ENCODE measurements at regions not wholly inside any gene's neighbourhood (a gene's known extent, or its start where the extent isn't known, plus 50 kb on each side); places are given as distances from the start of the nearest gene placed in this dataset.
"Not testable (repeated sequence)": the region's sequence is repeated elsewhere in the genome, so short reads cannot be mapped to it uniquely, and the experiment has no call there.

GRCh38 chr4:72886602-72887001 lies 182.9 kb downstream of the COX18 start:
- no peak overlapping the region for H3K4me3 ChIP-seq
- H3K9me3 ChIP-seq = no peaks in the 10 kb centered on the region
- H3K4me1 ChIP-seq = no peaks in the 10 kb centered on the region
- TF ChIP-seq, protein P1, sequence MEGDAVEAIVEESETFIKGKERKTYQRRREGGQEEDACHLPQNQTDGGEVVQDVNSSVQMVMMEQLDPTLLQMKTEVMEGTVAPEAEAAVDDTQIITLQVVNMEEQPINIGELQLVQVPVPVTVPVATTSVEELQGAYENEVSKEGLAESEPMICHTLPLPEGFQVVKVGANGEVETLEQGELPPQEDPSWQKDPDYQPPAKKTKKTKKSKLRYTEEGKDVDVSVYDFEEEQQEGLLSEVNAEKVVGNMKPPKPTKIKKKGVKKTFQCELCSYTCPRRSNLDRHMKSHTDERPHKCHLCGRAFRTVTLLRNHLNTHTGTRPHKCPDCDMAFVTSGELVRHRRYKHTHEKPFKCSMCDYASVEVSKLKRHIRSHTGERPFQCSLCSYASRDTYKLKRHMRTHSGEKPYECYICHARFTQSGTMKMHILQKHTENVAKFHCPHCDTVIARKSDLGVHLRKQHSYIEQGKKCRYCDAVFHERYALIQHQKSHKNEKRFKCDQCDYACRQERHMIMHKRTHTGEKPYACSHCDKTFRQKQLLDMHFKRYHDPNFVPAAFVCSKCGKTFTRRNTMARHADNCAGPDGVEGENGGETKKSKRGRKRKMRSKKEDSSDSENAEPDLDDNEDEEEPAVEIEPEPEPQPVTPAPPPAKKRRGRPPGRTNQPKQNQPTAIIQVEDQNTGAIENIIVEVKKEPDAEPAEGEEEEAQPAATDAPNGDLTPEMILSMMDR (IDR thresholded peaks at IDR 0.05) = no peak
- TF ChIP-seq POLR2A (IDR thresholded peaks at IDR 0.05) (no peak), EP300 (IDR thresholded peaks at IDR 0.05) (no peak), POLR2AphosphoS5 (IDR thresholded peaks at IDR 0.05) (no peak)
- no peak overlapping the region for H3K27ac ChIP-seq
- WGBS, 2 donors = 91 to 94% methylated on average over 1 of the region's 1 CpG
- DNase-seq = no peak
- intact Hi-C loops (cut with DNase I) = no loop called here
- no peaks in the 10 kb centered on the region for H3K27me3 ChIP-seq
- H3K36me3 ChIP-seq = no peaks in the 10 kb centered on the region

DNA sequence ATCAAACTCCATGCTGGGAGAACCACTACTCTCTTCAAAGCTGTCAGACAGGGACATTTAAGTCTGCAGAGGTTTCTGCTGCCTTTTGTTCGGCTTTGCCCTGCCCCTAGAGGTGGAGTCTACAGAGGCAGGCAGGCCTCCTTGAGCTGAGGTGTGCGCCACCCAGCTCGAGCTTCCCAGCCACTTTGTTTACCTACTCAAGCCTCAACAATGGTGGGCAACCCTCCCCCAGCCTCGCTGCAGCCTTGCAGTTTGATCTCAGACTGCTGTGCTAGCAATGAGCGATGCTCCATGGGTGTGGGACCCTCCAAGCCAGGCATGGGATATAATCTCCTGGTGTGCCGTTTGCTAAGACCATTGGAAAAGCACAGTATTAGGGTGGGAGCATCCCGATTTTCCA lies 185.3 kb downstream of the COX18 start:
- H3K27me3 ChIP-seq; intact Hi-C loops (cut with DNase I); DNase-seq; H3K4me1 ChIP-seq; H3K4me3 ChIP-seq; H3K9me3 ChIP-seq; H3K36me3 ChIP-seq; H3K27ac ChIP-seq: not testable (repeated sequence)
- 83 to 87% methylated on average over 7 of the region's 7 CpGs for WGBS, 2 donors

DNA sequence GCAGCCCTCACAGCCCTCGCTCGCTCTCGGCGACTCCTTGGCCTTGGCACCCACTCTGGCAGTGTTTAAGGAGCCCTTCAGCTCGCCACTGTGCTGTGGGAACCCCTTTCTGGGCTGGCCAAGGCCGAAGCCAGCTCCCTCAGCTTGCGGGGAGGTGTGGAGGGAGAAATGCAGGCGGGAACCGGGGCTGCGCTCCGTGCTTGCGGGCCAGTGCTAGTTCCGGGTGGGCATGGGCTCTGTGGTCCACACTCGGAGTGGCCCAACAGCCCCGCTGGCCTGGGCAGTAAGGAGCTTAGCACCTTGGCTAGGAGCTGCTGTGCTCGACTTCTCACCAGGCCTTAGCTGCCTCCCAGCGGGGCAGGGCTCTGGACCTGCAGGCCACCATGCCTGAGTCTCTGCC lies 192.6 kb downstream of the COX18 start:
- no peaks in the 10 kb centered on the region for H3K4me1 ChIP-seq
- H3K9me3 ChIP-seq = no peaks in the 10 kb centered on the region
- H3K27ac ChIP-seq = no peak overlapping the region
- TF ChIP-seq POLR2A (IDR thresholded peaks at IDR 0.05) = no peak
- TF ChIP-seq, protein P1 (IDR thresholded peaks at IDR 0.05) = no peak
- no peak for TF ChIP-seq POLR2AphosphoS5 (IDR thresholded peaks at IDR 0.05)
- no peak for TF ChIP-seq EP300 (IDR thresholded peaks at IDR 0.05)
- WGBS, 2 donors = 78 to 86% methylated on average over 17 of the region's 17 CpGs
- H3K36me3 ChIP-seq = no peaks in the 10 kb centered on the region
- no peaks in the 10 kb centered on the region for H3K27me3 ChIP-seq
- intact Hi-C loops (cut with DNase I) = no loop called here
- H3K4me3 ChIP-seq = no peak overlapping the region
- DNase-seq = no peak

- H3K9me3 ChIP-seq = no peaks in the 10 kb centered on the region
- no peak overlapping the region for H3K4me3 ChIP-seq
- no peak overlapping the region for H3K27ac ChIP-seq
These were observed 194.0 kb downstream of the COX18 start for GRCh38 chr4:72875545-72875944.

DNA sequence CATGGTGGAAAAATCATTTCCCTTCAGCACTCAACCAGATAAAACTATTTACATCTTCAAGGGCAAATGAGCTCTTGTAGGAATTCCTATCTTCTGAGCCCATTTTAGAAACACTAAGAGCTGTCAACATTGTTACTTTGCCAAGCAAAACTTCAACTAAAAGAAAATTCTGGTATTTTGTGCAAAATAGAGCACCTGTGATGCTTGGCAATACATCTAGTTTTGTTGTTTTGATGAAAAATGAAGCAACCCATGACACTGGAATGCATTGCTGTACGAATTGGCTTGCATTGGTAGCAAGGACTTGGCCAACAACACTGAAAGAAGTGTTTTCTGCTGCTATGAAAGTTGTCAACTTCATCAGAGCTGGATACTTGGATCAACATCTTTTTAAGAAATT lies 194.4 kb downstream of the COX18 start:
- Histone ChIP-seq H3K4me3 (no peak overlapping the region), H3K36me3 (no peaks in the 10 kb centered on the region), H3K9me3 (no peaks in the 10 kb centered on the region), H3K4me1 (no peaks in the 10 kb centered on the region), H3K27me3 (no peaks in the 10 kb centered on the region), H3K27ac (no peak overlapping the region)
- intact Hi-C loops (cut with DNase I) = no loop called here
- no peak for DNase-seq
- WGBS, 2 donors = 17 to 34% methylated on average over 1 of the region's 1 CpG
- TF ChIP-seq POLR2A (IDR thresholded peaks at IDR 0.05) = no peak
- TF ChIP-seq POLR2AphosphoS5 (IDR thresholded peaks at IDR 0.05) = no peak
- TF ChIP-seq EP300 (IDR thresholded peaks at IDR 0.05) = no peak
- TF ChIP-seq, protein P1 (IDR thresholded peaks at IDR 0.05) = no peak

More at GRCh38 chr4:72875545-72875944, 194.0 kb downstream of the COX18 start:
- DNase-seq = no peak
- intact Hi-C loops (cut with DNase I) = no loop called here
- TF ChIP-seq, protein P1 (IDR thresholded peaks at IDR 0.05) = no peak
- TF ChIP-seq POLR2AphosphoS5 (IDR thresholded peaks at IDR 0.05) (no peak), EP300 (IDR thresholded peaks at IDR 0.05) (no peak), POLR2A (IDR thresholded peaks at IDR 0.05) (no peak)
- H3K4me1 ChIP-seq = no peaks in the 10 kb centered on the region
- 86 to 87% methylated on average over 5 of the region's 5 CpGs for WGBS, 2 donors
- H3K36me3 ChIP-seq = no peaks in the 10 kb centered on the region
- no peaks in the 10 kb centered on the region for H3K27me3 ChIP-seq

All from sigmoid colon (tissue), 6 donors.